Astrocyte of the cerebellum (primary cell): ENCODE measurements at regions not wholly inside any gene's neighbourhood (a gene's known extent, or its start where the extent isn't known, plus 50 kb on each side); places are given as distances from the start of the nearest gene placed in this dataset.

Source experiments
- DNase-seq: peaks from one replicate; pipeline ENCODE4 v3.0.0-alpha.2; 2011; ENCODE audit warnings: low read depth
- H3K4me3 ChIP-seq: 2 replicates; pipeline ENCODE4 v1.5.1; 2011; ENCODE audit warnings: mild to moderate bottlenecking, low read depth, low read length, moderate library complexity
- in situ Hi-C: cut with HindIII; loops from 2 replicates; pipeline ENCODE4 v1.10.0; 2017; ENCODE audit warnings: low sequenced_read_pairs
- TF ChIP-seq, protein P1 (sequence below): IDR thresholded peaks from 2 replicates; pipeline ENCODE4 v1.5.1; 2012; ENCODE audit warnings: low read length, low read depth, moderate library complexity, mild to moderate bottlenecking; ENCODE audit errors: missing control alignments

GRCh38 chr6:92534109-92534508 is 885.2 kb downstream of the EPHA7 start:
- no peak for DNase-seq
- TF ChIP-seq, protein P1, sequence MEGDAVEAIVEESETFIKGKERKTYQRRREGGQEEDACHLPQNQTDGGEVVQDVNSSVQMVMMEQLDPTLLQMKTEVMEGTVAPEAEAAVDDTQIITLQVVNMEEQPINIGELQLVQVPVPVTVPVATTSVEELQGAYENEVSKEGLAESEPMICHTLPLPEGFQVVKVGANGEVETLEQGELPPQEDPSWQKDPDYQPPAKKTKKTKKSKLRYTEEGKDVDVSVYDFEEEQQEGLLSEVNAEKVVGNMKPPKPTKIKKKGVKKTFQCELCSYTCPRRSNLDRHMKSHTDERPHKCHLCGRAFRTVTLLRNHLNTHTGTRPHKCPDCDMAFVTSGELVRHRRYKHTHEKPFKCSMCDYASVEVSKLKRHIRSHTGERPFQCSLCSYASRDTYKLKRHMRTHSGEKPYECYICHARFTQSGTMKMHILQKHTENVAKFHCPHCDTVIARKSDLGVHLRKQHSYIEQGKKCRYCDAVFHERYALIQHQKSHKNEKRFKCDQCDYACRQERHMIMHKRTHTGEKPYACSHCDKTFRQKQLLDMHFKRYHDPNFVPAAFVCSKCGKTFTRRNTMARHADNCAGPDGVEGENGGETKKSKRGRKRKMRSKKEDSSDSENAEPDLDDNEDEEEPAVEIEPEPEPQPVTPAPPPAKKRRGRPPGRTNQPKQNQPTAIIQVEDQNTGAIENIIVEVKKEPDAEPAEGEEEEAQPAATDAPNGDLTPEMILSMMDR, result no peak
- H3K4me3 ChIP-seq, result no peak overlapping the region
- in situ Hi-C loops, result no loop called here

GRCh38 chr6:92522589-92522988 is 896.8 kb downstream of the EPHA7 start:
- DNase-seq, result no peak
- TF ChIP-seq, protein P1, result no peak
- in situ Hi-C loops, result no loop called here

GRCh38 chr6:92521553-92521952 is 897.8 kb downstream of the EPHA7 start:
- no peak for DNase-seq
- in situ Hi-C loops, result no loop called here
- no peak overlapping the region for H3K4me3 ChIP-seq
- TF ChIP-seq, protein P1, result no peak

More at GRCh38 chr6:92522589-92522988, 896.8 kb downstream of the EPHA7 start:
- no peak overlapping the region for H3K4me3 ChIP-seq

DNA sequence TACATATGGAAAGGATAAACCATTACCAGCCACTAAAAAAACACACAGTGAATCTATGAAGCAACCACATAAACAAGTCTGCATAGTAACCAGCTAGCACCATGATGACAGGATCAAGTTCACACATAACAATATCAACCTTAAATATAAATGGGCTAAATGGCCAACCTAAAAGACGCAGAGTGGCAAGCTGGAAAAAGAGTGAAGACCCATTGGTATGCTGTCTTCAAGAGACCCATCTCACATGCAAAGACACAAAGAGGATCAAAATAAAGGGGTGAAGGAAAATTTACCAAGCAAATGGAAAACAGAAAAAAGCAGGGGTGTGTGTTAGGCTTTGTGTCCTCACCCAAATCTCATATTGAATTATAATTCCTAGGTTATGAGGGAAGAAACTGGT is 909.2 kb downstream of the EPHA7 start:
- TF ChIP-seq, protein P1, result no peak
- in situ Hi-C loops, result no loop called here
- no peak overlapping the region for H3K4me3 ChIP-seq
- DNase-seq, result no peak

- TF ChIP-seq, protein P1, result no peak
- no peak overlapping the region for H3K4me3 ChIP-seq
- DNase-seq, result no peak
- in situ Hi-C loops, result no loop called here
Observed at GRCh38 chr6:92507552-92507951, 911.8 kb downstream of the EPHA7 start.

DNA sequence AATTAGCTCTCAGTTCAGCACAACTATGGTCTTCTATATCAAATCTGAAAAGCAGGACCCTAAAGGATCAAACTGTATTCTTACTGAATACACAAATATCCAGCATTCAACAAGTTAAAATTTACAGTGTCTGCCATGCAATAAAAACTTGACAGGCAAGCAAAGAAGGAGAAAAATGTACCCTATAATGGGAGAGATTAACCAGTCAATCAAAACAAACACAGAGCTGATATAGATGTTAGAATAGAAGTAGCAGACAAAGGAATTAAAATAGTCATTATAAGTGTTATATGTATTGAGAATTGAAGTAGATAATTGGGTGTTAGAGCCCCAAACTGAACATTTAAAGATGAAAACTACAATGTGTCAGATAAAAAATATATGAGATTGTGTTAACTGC is 914.9 kb downstream of the EPHA7 start:
- in situ Hi-C loops, result no loop called here
- H3K4me3 ChIP-seq, result no peak overlapping the region
- TF ChIP-seq, protein P1, result no peak
- DNase-seq, result no peak

DNA sequence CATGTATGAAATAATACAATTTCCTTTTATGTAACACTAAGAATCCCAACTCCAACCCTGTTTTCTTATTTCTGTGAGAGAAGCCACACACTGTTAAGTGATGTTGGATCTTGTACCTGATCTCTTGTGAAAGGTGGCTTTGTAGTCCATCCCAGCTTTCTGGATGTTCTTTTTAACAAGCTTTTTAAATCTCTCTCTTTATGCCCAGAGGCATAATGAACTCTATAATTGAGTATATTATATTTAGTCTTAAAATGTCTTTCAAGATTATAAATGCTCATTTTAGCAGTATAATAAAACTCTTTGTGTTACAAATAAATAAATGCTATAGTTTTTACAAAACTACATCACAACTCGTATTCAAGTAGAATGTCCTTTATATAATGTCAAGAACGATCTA is 922.1 kb downstream of the EPHA7 start:
- no peak overlapping the region for H3K4me3 ChIP-seq
- DNase-seq, result no peak
- TF ChIP-seq, protein P1, result no peak
- in situ Hi-C loops, result no loop called here
